H1 (cell line): ENCODE measurements at regions not wholly inside any gene's neighbourhood (a gene's known extent, or its start where the extent isn't known, plus 50 kb on each side); places are given as distances from the start of the nearest gene placed in this dataset.
A peak's percentile ranks its signal among the peaks of the same experiment; 100 is the strongest.

Experiments used
- CTCF ChIA-PET: fragments of 300-600 bp; sonication (Branson Sonifier 250); formaldehyde crosslinking; loops from one replicate; lab custom pipeline; 2021; ENCODE audit not compliant: partially characterized antibody; lab: Charles Lee
- POLR2A ChIA-PET: fragments of 300-600 bp; sonication (Branson Sonifier 250); formaldehyde crosslinking; loops from one replicate; lab custom pipeline; 2021; ENCODE audit warnings: inconsistent platforms; ENCODE audit not compliant: partially characterized antibody; lab: Charles Lee
- DNase-seq, 2 experiments: peaks; one replicate each; pipeline versions ENCODE4 v3.0.0 to v3.0.0-alpha.2; 2010 to 2022; ENCODE audit warnings: low spot score in 2 of 2, low read depth in 1 of 2, mixed read lengths in 1 of 2
- FAIRE-seq: peaks from 2 replicates; lab custom pipeline; 2011; peaks lifted over from hg19 to GRCh38; lab: Jason Lieb, UNC
- H2AFZ ChIP-seq: 2 replicates; pipeline ENCODE4 v1.8.1; 2012; ENCODE audit warnings: low read length, inconsistent platforms
- H2AK5ac ChIP-seq: 2 replicates; pipeline ENCODE4 v1.6.1; 2013; ENCODE audit warnings: low read depth, low read length
- H2BK120ac ChIP-seq: replicated peaks from 2 replicates; pipeline ENCODE3; 2013; ENCODE audit warnings: low read depth, low read length, inconsistent platforms
- H2BK12ac ChIP-seq: 2 replicates; pipeline ENCODE4 v1.6.1; 2013; ENCODE audit warnings: low read depth, low read length
- H2BK15ac ChIP-seq: 2 replicates; pipeline ENCODE4 v1.6.1; 2013; ENCODE audit warnings: low read length
- H2BK20ac ChIP-seq: 2 replicates; pipeline ENCODE4 v1.6.1; 2013; ENCODE audit warnings: low read length
- H2BK5ac ChIP-seq: 2 replicates; pipeline ENCODE4 v1.6.1; 2013; ENCODE audit warnings: low read depth, low read length
- H3K14ac ChIP-seq: 2 replicates; pipeline ENCODE4 v1.6.1; 2013; ENCODE audit warnings: inconsistent platforms; ENCODE audit not compliant: insufficient read length
- H3K18ac ChIP-seq: 2 replicates; pipeline ENCODE4 v1.6.1; 2013; ENCODE audit warnings: low read length; ENCODE audit errors: extremely low read depth
- H3K23ac ChIP-seq: 2 replicates; pipeline ENCODE4 v1.6.1; 2013; ENCODE audit warnings: inconsistent platforms; ENCODE audit not compliant: insufficient read length
- H3K23me2 ChIP-seq: 2 replicates; pipeline ENCODE4 v1.6.1; 2013; ENCODE audit warnings: low read depth, low read length
- H3K27ac ChIP-seq: 2 replicates; pipeline ENCODE4 v1.6.1; 2011; ENCODE audit warnings: low read depth, low read length, inconsistent platforms
- H3K27me3 ChIP-seq, 4 experiments: replicated peaks in 1 of 4; 1 replicate in 1 of 4; 2 replicates in 3 of 4; pipeline versions ENCODE4 v1.6.1 to v1.8.1; 2011 to 2013; ENCODE audit warnings: low read length in 3 of 4, mild to moderate bottlenecking in 3 of 4, inconsistent platforms in 2 of 4, mixed read lengths in 2 of 4, moderate library complexity in 1 of 4; ENCODE audit not compliant: control insufficient read depth in 3 of 4, insufficient read depth in 3 of 4; ENCODE audit errors: extremely low read depth in 1 of 4
- H3K36me3 ChIP-seq, 4 experiments: 2 replicates each; pipeline versions ENCODE4 v1.6.1 to v1.8.1; 2011 to 2013; ENCODE audit warnings: mild to moderate bottlenecking in 4 of 4, low read length in 3 of 4, moderate library complexity in 2 of 4, control low read depth in 1 of 4, inconsistent platforms in 1 of 4; ENCODE audit not compliant: insufficient read depth in 4 of 4, control insufficient read depth in 2 of 4
- H3K4ac ChIP-seq: replicated peaks from 2 replicates; pipeline ENCODE3; 2013; ENCODE audit warnings: low read length, low read depth, mixed read lengths, inconsistent platforms; ENCODE audit not compliant: insufficient read length
- H3K4me1 ChIP-seq, 4 experiments: replicated peaks in 1 of 4; 1 replicate in 1 of 4; 2 replicates in 3 of 4; pipeline versions ENCODE4 v1.6.1 to v1.8.1; 2011 to 2013; ENCODE audit warnings: low read length in 3 of 4, inconsistent platforms in 2 of 4, mixed read lengths in 1 of 4; ENCODE audit not compliant: insufficient read depth in 4 of 4, control insufficient read depth in 3 of 4
- H3K4me2 ChIP-seq, 2 experiments: 2 replicates each; pipeline versions ENCODE4 v1.6.1 to v1.8.1; 2011 to 2013; ENCODE audit warnings: low read depth in 2 of 2, low read length in 2 of 2, control low read depth in 1 of 2, inconsistent platforms in 1 of 2, mild to moderate bottlenecking in 1 of 2; ENCODE audit not compliant: insufficient read depth in 1 of 2
- H3K4me3 ChIP-seq, 4 experiments: fragments of 200-600, 300-600 bp in 1 of 4; sonication (generic), shearing (Covaris generic), sonication (Bioruptor Twin) in 1 of 4; 2 replicates each; pipeline versions ENCODE4 v1.5.1 to v1.8.1; 2011 to 2016; ENCODE audit warnings: low read length in 4 of 4, low read depth in 3 of 4, control low read depth in 2 of 4, inconsistent platforms in 2 of 4, mild to moderate bottlenecking in 2 of 4, mixed read lengths in 1 of 4, moderate library complexity in 1 of 4; ENCODE audit not compliant: insufficient read depth in 2 of 4; ENCODE audit errors: extremely low read depth in 1 of 4
- H3K56ac ChIP-seq: replicated peaks from 2 replicates; pipeline ENCODE3; 2013; ENCODE audit warnings: low read depth, mild to moderate bottlenecking, mixed read lengths, low read length, inconsistent platforms; ENCODE audit not compliant: insufficient read length
- H3K79me1 ChIP-seq: 2 replicates; pipeline ENCODE4 v1.6.1; 2013; ENCODE audit warnings: low read depth, low read length, control low read depth
- H3K79me2 ChIP-seq, 2 experiments: 2 replicates each; pipeline versions ENCODE4 v1.6.1 to v1.8.1; 2012 to 2013; ENCODE audit warnings: low read length in 2 of 2, mild to moderate bottlenecking in 2 of 2, inconsistent platforms in 1 of 2; ENCODE audit not compliant: insufficient read depth in 2 of 2, control insufficient read depth in 1 of 2
- H3K9ac ChIP-seq, 4 experiments: replicated peaks in 1 of 4; 1 replicate in 1 of 4; 2 replicates in 3 of 4; pipeline versions ENCODE4 v1.6.1 to v1.8.1; 2011 to 2013; ENCODE audit warnings: low read depth in 3 of 4, low read length in 3 of 4, control low read depth in 2 of 4, mild to moderate bottlenecking in 2 of 4, moderate library complexity in 2 of 4, inconsistent platforms in 1 of 4; ENCODE audit errors: extremely low read depth in 1 of 4
- H3K9me3 ChIP-seq, 2 experiments: 2 replicates each; pipeline versions ENCODE4 v1.6.1 to v1.8.1; 2012 to 2013; ENCODE audit warnings: mild to moderate bottlenecking in 2 of 2, moderate library complexity in 2 of 2, control low read depth in 1 of 2, inconsistent platforms in 1 of 2, low read depth in 1 of 2, low read length in 1 of 2, mixed read lengths in 1 of 2; ENCODE audit not compliant: insufficient read depth in 2 of 2
- H4K20me1 ChIP-seq, 2 experiments: replicated peaks in 1 of 2; 2 replicates each; pipeline versions ENCODE3 to v1.8.1; 2011 to 2013; ENCODE audit warnings: inconsistent platforms in 2 of 2, low read length in 2 of 2, mild to moderate bottlenecking in 1 of 2; ENCODE audit not compliant: insufficient read depth in 2 of 2, control insufficient read depth in 1 of 2
- H4K5ac ChIP-seq: 2 replicates; pipeline ENCODE4 v1.6.1; 2013; ENCODE audit warnings: low read length, low read depth, mixed read lengths, inconsistent platforms; ENCODE audit not compliant: insufficient read length
- H4K8ac ChIP-seq: 2 replicates; pipeline ENCODE4 v1.8.0; 2013; ENCODE audit warnings: mild to moderate bottlenecking, moderate library complexity, low read length, inconsistent platforms; ENCODE audit not compliant: insufficient read depth; ENCODE audit errors: extremely low read depth
- H4K91ac ChIP-seq: replicated peaks from 2 replicates; pipeline ENCODE3; 2013; ENCODE audit warnings: low read length, mixed read lengths, inconsistent platforms; ENCODE audit not compliant: insufficient read length
- BRCA1 ChIP-seq: IDR thresholded peaks from 2 replicates; pipeline ENCODE4 v1.6.1; 2012; ENCODE audit warnings: low read depth, low read length, improper control_type of control experiment
- EGR1 ChIP-seq: IDR thresholded peaks from 2 replicates; pipeline ENCODE4 v1.6.1; 2011; ENCODE audit warnings: low read depth, low read length, borderline replicate concordance
- SRF ChIP-seq: IDR thresholded peaks from 2 replicates; pipeline ENCODE4 v1.6.1; 2011; ENCODE audit warnings: mild to moderate bottlenecking, low read depth, low read length, moderate library complexity
- SUZ12 ChIP-seq: fragments of 200-600 bp; sonication (generic); IDR thresholded peaks from 2 replicates; pipeline ENCODE4 v1.6.1; 2012; ENCODE audit warnings: mild to moderate bottlenecking, inconsistent platforms, low read length, moderate library complexity, mixed read lengths
- WGBS, 2 experiments: shearing (Covaris generic) in 1 of 2; methylation state at CpG; one replicate each; pipeline versions ENCODE4 v1.1.6 to v1.1.7; 2013 to 2015; ENCODE audit warnings: low lambda C conversion rate in 2 of 2, mixed read lengths in 2 of 2, inconsistent platforms in 1 of 2, low coverage in 1 of 2, missing lambda C conversion rate in 1 of 2; ENCODE audit not compliant: insufficient replicate concordance in 2 of 2, insufficient coverage in 1 of 2, insufficient read length in 1 of 2; ENCODE audit errors: extremely low coverage in 1 of 2, missing lambda C conversion rate in 1 of 2; 5-methylcytosine and 5-hydroxymethylcytosine counted together

DNA sequence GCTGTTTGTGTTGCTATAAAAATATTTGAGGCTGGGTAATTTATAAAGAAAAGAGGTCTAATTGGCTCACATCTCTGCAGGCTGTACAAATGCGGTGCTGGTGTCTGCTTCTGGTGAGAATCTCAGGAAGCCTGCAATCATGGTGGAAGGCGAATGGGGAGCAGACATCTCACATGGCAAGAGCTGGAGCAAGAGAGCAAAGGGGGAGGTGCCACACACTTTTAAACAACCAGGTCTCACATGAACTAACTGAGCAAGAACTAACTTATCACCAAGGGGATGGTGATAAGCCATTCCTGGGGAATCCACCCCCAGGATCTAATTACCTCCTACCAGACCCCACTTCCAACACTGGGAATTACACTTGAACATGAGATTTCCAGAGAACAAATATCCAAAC is 300.7 kb upstream of the MDGA2 start:
- Histone ChIP-seq H3K4ac (no peak overlapping the region), H2AFZ (0 out of 2 replicates have a peak overlapping the region, but pooled peaks have one; percentile 90), H3K79me2 (no peaks in the 10 kb centered on the region), H2BK5ac (no peak overlapping the region), H3K9ac (no peak overlapping the region), H3K56ac (no peak overlapping the region), H3K36me3 (no peaks in the 10 kb centered on the region), H4K91ac (no peak overlapping the region), H3K4me1 (no peaks in the 10 kb centered on the region), H2BK120ac (no peak overlapping the region), H2AK5ac (no peak overlapping the region), H3K23me2 (no peaks in the 10 kb centered on the region), H3K27ac (no peak overlapping the region), H3K23ac (no peak overlapping the region), H2BK15ac (no peak overlapping the region), H2BK12ac (no peak overlapping the region), H3K27me3 (no peaks in the 10 kb centered on the region), H3K4me2 (no peak overlapping the region), H4K8ac (no peak overlapping the region), H4K20me1 (no peaks in the 10 kb centered on the region), H3K79me1 (no peaks in the 10 kb centered on the region), H2BK20ac (no peak overlapping the region), H3K4me3 (no peak overlapping the region), H3K9me3 (no peaks in the 10 kb centered on the region), H3K18ac (no peak overlapping the region), H4K5ac (no peak overlapping the region), H3K14ac (no peak overlapping the region)
- 83% methylated on average over 2 of the region's 2 CpGs; no CpG with 5 or more reads in 1 of the 2 experiments for WGBS, 2 experiments
- ChIA-PET POLR2A (no interaction called here), CTCF (no interaction called here)
- FAIRE-seq (no peak), DNase-seq (no peak)
- TF ChIP-seq SUZ12 (no peak), SRF (no peak), BRCA1 (no peak), EGR1 (no peak)
